GM18909 (cell line): ENCODE measurements at regions not wholly inside any gene's neighbourhood (a gene's known extent, or its start where the extent isn't known, plus 50 kb on each side); places are given as distances from the start of the nearest gene placed in this dataset.

Experiments used
- ATAC-seq: cut with Tn5 transposase; IDR thresholded peaks from one replicate; pipeline ENCODE4 v1.9.1; 2021; ENCODE audit warnings: mild to moderate bottlenecking; ENCODE audit not compliant: unreplicated experiment, poor library complexity

GRCh38 chr18:22033085-22033484 lies 136.3 kb upstream of the GATA6 start:
- ATAC-seq: no peak

- ATAC-seq: no peak
Measured at GRCh38 chr18:22034276-22034675, 135.1 kb upstream of the GATA6 start.

- no peak for ATAC-seq
Measured at GRCh38 chr18:22040533-22040932, 128.9 kb upstream of the GATA6 start.

GRCh38 chr18:22043837-22044236 lies 125.6 kb upstream of the GATA6 start:
- no peak for ATAC-seq

- no peak for ATAC-seq
Measured at GRCh38 chr18:22044474-22045220, 124.7 kb upstream of the GATA6 start.

GRCh38 chr18:22045221-22045918 lies 124.0 kb upstream of the GATA6 start:
- ATAC-seq: no peak

GRCh38 chr18:22046473-22046872 lies 122.9 kb upstream of the GATA6 start:
- ATAC-seq: no peak

GRCh38 chr18:22047485-22047884 lies 121.9 kb upstream of the GATA6 start:
- no peak for ATAC-seq

GRCh38 chr18:22048221-22048620 lies 121.2 kb upstream of the GATA6 start:
- ATAC-seq: no peak

- no peak for ATAC-seq
Measured at GRCh38 chr18:22048932-22049615, 120.3 kb upstream of the GATA6 start.

- ATAC-seq: no peak
Measured at GRCh38 chr18:22052405-22053105, 116.8 kb upstream of the GATA6 start.

- no peak for ATAC-seq
Measured at GRCh38 chr18:22055466-22056238, 113.7 kb upstream of the GATA6 start.

GRCh38 chr18:22056950-22057349 lies 112.4 kb upstream of the GATA6 start:
- ATAC-seq: no peak

GRCh38 chr18:22057908-22058527 lies 111.4 kb upstream of the GATA6 start:
- no peak for ATAC-seq

GRCh38 chr18:22060361-22060760 lies 109.0 kb upstream of the GATA6 start:
- ATAC-seq: no peak

- no peak for ATAC-seq
Measured at GRCh38 chr18:22063102-22063501, 106.3 kb upstream of the GATA6 start.

GRCh38 chr18:22063672-22064071 lies 105.7 kb upstream of the GATA6 start:
- ATAC-seq: no peak

- ATAC-seq: no peak
Measured at GRCh38 chr18:22064581-22064980, 104.8 kb upstream of the GATA6 start.

- ATAC-seq: no peak
Measured at GRCh38 chr18:22065311-22065710, 104.1 kb upstream of the GATA6 start.

- ATAC-seq: no peak
Measured at GRCh38 chr18:22066083-22066485, 103.3 kb upstream of the GATA6 start.
